GM19193 (cell line): ENCODE measurements at regions not wholly inside any gene's neighbourhood (a gene's known extent, or its start where the extent isn't known, plus 50 kb on each side); places are given as distances from the start of the nearest gene placed in this dataset.

ENCODE experiments used
- POLR2A ChIP-seq: IDR thresholded peaks from 4 replicates; pipeline ENCODE4 v1.6.1; 2011; ENCODE audit not compliant: insufficient read depth, insufficient read length; ENCODE audit errors: extremely low read depth

- TF ChIP-seq POLR2A, result no peak
Observed at GRCh38 chr6:105769197-105769596, 316.9 kb upstream of the PRDM1 start.

DNA sequence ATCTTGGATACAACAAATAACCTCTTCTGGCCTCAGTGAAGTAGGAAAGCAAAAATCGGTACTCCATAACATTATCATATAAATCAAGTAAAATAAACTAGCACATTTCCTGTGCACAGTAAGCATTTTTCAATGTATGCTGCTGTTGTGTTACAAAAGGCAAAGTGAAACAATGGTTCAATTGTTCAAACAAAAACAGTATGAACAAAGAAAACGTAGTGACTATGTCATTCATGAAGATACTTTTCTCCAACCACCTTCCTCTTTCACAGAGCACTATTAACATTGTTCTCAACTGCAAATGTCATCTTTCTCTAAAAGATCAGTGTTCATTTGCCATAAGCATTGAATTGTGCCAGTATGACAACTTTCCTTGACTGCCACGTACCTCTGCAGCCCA lies 318.6 kb upstream of the PRDM1 start:
- no peak for TF ChIP-seq POLR2A

DNA sequence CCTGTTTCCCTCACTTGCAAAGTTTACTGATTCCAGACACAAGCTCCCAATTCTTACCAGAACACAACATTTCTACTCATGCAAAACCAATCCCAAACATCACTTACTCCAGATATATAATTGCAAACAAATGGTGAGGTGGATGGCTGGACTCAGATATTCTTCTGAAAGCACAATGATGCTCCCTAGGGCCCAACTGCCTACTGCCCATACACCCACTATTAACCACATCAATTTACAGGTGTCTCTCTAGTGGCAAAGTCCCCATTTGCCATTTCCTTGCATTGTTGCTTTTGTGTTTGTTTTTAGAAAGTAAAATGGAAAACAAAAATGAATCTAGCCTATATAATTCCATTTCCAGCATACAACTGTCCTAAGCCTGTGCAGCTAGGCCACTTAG lies 320.9 kb upstream of the PRDM1 start:
- TF ChIP-seq POLR2A, result no peak

DNA sequence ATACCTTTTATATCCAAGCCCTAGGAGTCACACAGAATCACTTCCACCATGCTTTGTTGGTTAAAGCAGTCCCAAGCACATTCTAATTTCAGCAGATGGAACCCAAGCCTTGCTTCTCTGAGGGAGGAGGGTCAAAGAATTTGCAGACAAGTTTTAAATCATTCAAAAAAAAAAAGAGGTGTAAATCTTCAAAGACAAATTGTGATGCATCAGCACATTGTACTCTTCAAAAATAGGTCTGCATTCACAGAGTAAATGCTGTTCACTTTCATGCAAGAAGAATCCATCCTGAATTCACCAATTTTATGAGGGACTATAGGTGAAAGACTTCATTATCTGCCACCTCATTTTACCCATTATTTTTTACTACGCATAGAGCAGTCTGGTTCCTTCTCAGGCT lies 321.8 kb upstream of the PRDM1 start:
- TF ChIP-seq POLR2A, result no peak

GRCh38 chr6:105763866-105764265 lies 322.3 kb upstream of the PRDM1 start:
- TF ChIP-seq POLR2A, result no peak

DNA sequence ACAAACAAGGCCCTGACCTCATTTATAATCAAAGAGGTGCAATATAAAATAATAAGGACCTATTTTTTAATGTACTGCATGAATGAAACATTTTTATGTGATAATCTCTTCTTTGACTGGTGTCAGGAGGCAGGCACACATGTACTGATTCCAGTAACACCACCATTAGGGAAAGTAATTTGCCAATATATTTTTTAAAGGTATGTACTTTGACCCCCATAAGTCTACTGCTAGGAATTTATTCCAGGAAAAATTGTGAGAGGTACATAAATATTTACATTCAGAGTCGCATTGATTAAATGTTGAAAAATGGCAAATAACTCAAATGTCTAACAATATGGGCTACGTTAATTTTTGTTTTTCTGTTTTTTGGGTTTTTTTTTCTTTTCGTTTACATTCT lies 325.4 kb upstream of the PRDM1 start:
- no peak for TF ChIP-seq POLR2A

DNA sequence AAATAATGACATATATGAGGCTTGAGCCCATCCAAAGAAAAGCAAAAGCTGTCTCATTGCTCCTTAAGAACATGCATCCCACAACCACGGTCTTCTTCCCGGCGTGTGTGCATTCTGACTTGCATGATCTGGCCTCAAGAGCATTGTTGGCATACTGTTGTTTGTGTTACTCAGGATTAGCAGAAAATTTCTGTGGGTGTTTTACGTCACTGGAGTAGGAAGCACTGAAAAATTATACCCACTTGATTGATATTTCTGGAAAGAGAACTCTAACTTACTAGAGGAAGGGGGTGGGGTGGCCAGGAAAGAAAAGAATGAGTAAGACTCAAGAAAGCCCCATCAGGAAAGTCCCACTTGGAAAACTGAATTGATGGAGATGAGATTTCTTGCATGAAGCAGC lies 326.2 kb upstream of the PRDM1 start:
- TF ChIP-seq POLR2A, result no peak

- TF ChIP-seq POLR2A, result no peak
Observed at GRCh38 chr6:105759015-105759414, 327.1 kb upstream of the PRDM1 start.

- TF ChIP-seq POLR2A, result no peak
Observed at GRCh38 chr6:105757512-105758200, 328.5 kb upstream of the PRDM1 start.

- no peak for TF ChIP-seq POLR2A
Observed at GRCh38 chr6:105755885-105756284, 330.3 kb upstream of the PRDM1 start.

DNA sequence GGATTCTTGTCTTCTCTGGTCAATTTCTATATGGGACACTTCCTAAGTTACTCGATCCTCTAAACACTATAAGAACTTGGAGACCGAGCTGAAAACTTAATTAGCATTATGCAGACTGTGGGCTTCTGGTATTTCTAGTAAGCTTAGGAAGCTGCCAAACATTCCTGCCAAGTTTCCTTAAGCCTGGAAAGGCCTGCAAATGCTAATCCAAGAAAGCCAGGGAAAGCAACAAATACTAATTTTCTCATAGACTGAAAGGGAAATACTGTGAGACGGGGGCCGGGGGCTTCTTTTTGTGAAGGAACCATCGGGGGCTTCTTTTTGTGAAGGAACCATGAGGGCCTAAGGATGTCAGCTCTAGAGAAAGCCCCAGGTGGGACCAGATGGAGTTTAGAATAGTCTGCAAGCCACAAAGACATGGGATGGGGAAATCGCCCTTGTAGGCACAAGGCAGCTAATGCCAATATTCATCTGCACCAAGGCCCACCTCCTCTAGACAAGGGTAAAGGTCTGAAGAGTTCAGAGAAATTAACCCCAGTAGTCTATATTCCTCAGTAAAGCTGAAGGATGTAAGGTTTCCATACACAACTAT lies 332.4 kb upstream of the PRDM1 start:
- TF ChIP-seq POLR2A, result no peak

GRCh38 chr6:105753207-105753606 lies 332.9 kb upstream of the PRDM1 start:
- no peak for TF ChIP-seq POLR2A

DNA sequence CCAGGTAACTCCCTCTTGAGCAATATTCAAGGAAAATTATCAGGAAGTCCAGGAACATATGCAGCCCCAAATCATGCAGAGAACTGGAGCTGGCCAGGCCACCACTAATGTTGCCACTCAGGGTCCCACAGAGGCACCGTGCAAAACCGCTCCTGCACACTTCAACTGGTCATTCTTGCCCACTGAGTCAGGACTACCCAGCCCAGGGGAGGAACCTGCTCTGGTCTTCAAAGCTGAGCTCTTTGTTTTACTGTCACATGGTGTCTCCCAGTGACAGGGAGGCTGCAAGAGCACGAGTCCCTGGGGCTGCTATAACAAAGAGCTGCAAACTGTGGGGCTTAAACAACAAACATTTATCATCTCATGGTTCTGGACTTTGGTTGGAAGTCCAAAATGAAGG lies 336.0 kb upstream of the PRDM1 start:
- no peak for TF ChIP-seq POLR2A

DNA sequence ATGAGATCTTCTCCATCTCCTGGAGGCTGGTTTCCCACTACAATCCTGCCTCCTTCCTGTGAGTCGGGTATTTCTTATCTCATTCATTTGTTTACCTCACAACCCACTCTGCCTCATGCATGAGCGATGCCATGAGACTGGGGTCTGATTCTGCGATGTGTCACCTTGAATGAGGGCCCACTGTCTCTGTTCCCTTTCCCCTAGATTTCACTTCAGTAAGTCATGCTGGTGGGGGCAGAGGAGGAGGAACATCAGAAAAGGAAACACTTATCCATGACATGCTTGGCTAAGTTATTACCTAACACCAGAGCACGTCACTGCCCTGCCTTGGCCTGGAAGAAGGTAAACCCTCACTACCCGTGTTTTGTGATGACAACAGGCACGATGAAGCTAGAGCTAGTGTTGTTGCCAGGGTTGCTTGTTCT lies 337.4 kb upstream of the PRDM1 start:
- no peak for TF ChIP-seq POLR2A

DNA sequence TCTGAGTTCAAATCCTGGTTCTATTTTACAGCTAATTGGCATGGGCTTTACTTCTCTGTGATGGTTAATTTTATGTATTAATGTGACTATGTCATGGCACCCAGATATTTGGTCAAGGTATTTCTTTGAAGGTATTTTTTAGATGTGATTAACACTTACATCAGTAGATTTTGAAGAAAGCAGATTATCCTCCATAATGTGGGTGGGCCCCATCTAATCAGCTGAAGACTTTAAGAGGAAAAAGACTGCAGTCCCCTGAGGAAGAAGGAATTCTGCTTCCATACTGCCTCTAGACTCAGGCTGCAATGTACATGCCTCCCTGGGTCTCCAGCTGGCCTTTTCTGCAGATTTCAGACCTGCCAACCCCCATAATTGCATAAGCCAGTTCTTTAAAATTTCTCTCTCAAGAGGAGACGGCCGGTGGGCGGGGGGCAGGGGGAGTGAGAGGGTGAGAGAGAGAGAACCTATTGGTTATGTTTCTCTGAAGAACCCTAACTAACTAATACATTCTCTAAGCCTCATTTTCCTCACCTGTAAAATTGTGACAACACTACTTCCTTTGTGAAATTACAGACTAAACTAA lies 338.2 kb upstream of the PRDM1 start:
- no peak for TF ChIP-seq POLR2A

- TF ChIP-seq POLR2A, result no peak
Observed at GRCh38 chr6:105746509-105746908, 339.6 kb upstream of the PRDM1 start.
